ENCODE measurements at regions not wholly inside any gene's neighbourhood (a gene's known extent, or its start where the extent isn't known, plus 50 kb on each side); places are given as distances from the start of the nearest gene placed in this dataset.

GRCh38 chr3:102757950-102758349 is 323.1 kb downstream of the ZPLD1 start:
- no peaks in the 10 kb centered on the region for H3K23me2 ChIP-seq (ENCODE audit: low read depth, low read length)
- H3K27me3 ChIP-seq (replicated peaks in 1 of 4; ENCODE audit: control insufficient read depth in 3 of 4, extremely low read depth in 1 of 4, insufficient read depth in 3 of 4, low read length in 3 of 4) = no peaks in the 10 kb centered on the region
- no peak overlapping the region for H3K9ac ChIP-seq (replicated peaks in 1 of 4; ENCODE audit: extremely low read depth in 1 of 4, low read depth in 3 of 4, low read length in 3 of 4)
- no peak overlapping the region for H2BK120ac ChIP-seq (replicated peaks; ENCODE audit: low read depth, low read length)
- no peak overlapping the region for H3K4me2 ChIP-seq (ENCODE audit: insufficient read depth in 1 of 2, low read depth in 2 of 2, low read length in 2 of 2)
- H3K23ac ChIP-seq (ENCODE audit: insufficient read length) = no peak overlapping the region
- no peak overlapping the region for H4K8ac ChIP-seq (ENCODE audit: extremely low read depth, insufficient read depth, low read length)
- H3K4me1 ChIP-seq (replicated peaks in 1 of 4; ENCODE audit: control insufficient read depth in 3 of 4, insufficient read depth in 4 of 4, low read length in 3 of 4) = no peaks in the 10 kb centered on the region
- no peak overlapping the region for H2BK15ac ChIP-seq (ENCODE audit: low read length)
- no peak overlapping the region for H3K4ac ChIP-seq (replicated peaks; ENCODE audit: insufficient read length, low read depth, low read length)
- H3K18ac ChIP-seq (ENCODE audit: extremely low read depth, low read length) = no peak overlapping the region
- no peak overlapping the region for H2AFZ ChIP-seq (ENCODE audit: low read length)
- no peak overlapping the region for H4K5ac ChIP-seq (ENCODE audit: insufficient read length, low read depth, low read length)
- H3K56ac ChIP-seq (replicated peaks; ENCODE audit: insufficient read length, low read depth, low read length) = no peak overlapping the region
- H3K27ac ChIP-seq (ENCODE audit: low read depth, low read length) = no peak overlapping the region
- H4K91ac ChIP-seq (replicated peaks; ENCODE audit: insufficient read length, low read length) = no peak overlapping the region
- CTCF ChIA-PET (ENCODE audit: partially characterized antibody) = interaction anchor here (0.9 kb wide), 1 partner anchor 538 kb away, joined by 3 read pairs; no protein-coding TSS in a partner anchor
- H3K79me1 ChIP-seq (ENCODE audit: low read depth, low read length) = no peaks in the 10 kb centered on the region
- 95% methylated on average over 2 of the region's 2 CpGs; no CpG with 5 or more reads in 1 of the 2 experiments for WGBS, 2 experiments (ENCODE audit: extremely low coverage in 1 of 2, insufficient coverage in 1 of 2, insufficient read length in 1 of 2, insufficient replicate concordance in 2 of 2, low coverage in 1 of 2, low lambda C conversion rate in 2 of 2, missing lambda C conversion rate in 1 of 2)
- no peak overlapping the region for H3K4me3 ChIP-seq (ENCODE audit: extremely low read depth in 1 of 4, insufficient read depth in 2 of 4, low read depth in 3 of 4, low read length in 4 of 4)
- no peak overlapping the region for H2BK20ac ChIP-seq (ENCODE audit: low read length)
- H2BK12ac ChIP-seq (ENCODE audit: low read depth, low read length) = no peak overlapping the region
- DNase-seq (ENCODE audit: low read depth in 1 of 2, low spot score in 2 of 2) (no peak), FAIRE-seq (no peak)
- H3K79me2 ChIP-seq (ENCODE audit: control insufficient read depth in 1 of 2, insufficient read depth in 2 of 2, low read length in 2 of 2) = no peaks in the 10 kb centered on the region
- no peak overlapping the region for H2AK5ac ChIP-seq (ENCODE audit: low read depth, low read length)
- H3K14ac ChIP-seq (ENCODE audit: insufficient read length) = no peak overlapping the region
- H3K9me3 ChIP-seq (ENCODE audit: insufficient read depth in 2 of 2, low read depth in 1 of 2, low read length in 1 of 2) = no peaks in the 10 kb centered on the region
- no peaks in the 10 kb centered on the region for H3K36me3 ChIP-seq (ENCODE audit: control insufficient read depth in 2 of 4, insufficient read depth in 4 of 4, low read length in 3 of 4)
- no peak overlapping the region for H2BK5ac ChIP-seq (ENCODE audit: low read depth, low read length)
- H4K20me1 ChIP-seq (replicated peaks in 1 of 2; ENCODE audit: control insufficient read depth in 1 of 2, insufficient read depth in 2 of 2, low read length in 2 of 2) = no peaks in the 10 kb centered on the region
- POLR2A ChIA-PET (ENCODE audit: partially characterized antibody) = no interaction called here
- TF ChIP-seq, protein P1, sequence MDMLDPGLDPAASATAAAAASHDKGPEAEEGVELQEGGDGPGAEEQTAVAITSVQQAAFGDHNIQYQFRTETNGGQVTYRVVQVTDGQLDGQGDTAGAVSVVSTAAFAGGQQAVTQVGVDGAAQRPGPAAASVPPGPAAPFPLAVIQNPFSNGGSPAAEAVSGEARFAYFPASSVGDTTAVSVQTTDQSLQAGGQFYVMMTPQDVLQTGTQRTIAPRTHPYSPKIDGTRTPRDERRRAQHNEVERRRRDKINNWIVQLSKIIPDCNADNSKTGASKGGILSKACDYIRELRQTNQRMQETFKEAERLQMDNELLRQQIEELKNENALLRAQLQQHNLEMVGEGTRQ (IDR thresholded peaks at IDR 0.05; ENCODE audit: low read length) = no peak
- TF ChIP-seq, protein P2, sequence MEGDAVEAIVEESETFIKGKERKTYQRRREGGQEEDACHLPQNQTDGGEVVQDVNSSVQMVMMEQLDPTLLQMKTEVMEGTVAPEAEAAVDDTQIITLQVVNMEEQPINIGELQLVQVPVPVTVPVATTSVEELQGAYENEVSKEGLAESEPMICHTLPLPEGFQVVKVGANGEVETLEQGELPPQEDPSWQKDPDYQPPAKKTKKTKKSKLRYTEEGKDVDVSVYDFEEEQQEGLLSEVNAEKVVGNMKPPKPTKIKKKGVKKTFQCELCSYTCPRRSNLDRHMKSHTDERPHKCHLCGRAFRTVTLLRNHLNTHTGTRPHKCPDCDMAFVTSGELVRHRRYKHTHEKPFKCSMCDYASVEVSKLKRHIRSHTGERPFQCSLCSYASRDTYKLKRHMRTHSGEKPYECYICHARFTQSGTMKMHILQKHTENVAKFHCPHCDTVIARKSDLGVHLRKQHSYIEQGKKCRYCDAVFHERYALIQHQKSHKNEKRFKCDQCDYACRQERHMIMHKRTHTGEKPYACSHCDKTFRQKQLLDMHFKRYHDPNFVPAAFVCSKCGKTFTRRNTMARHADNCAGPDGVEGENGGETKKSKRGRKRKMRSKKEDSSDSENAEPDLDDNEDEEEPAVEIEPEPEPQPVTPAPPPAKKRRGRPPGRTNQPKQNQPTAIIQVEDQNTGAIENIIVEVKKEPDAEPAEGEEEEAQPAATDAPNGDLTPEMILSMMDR (IDR thresholded peaks at IDR 0.05; ENCODE audit: control extremely low read depth in 1 of 3, insufficient read depth in 1 of 3, low read depth in 1 of 3, low read length in 3 of 3) = no peak
- TF ChIP-seq BACH1 (IDR thresholded peaks at IDR 0.05; ENCODE audit: low read length) = no peak
- TF ChIP-seq SP4 (IDR thresholded peaks at IDR 0.05; ENCODE audit: low read length) = no peak
- no peak for TF ChIP-seq SAP30 (IDR thresholded peaks at IDR 0.05; ENCODE audit: insufficient read depth, insufficient replicate concordance, low read length)
